ENCODE measurements at regions not wholly inside any gene's neighbourhood (a gene's known extent, or its start where the extent isn't known, plus 50 kb on each side); places are given as distances from the start of the nearest gene placed in this dataset.

- TF ChIP-seq ZBTB7A (tag by site-specific recombination; IDR thresholded peaks at IDR 0.05; ENCODE audit: low read depth) (no peak), ZNF510 (tag by site-specific recombination; IDR thresholded peaks at IDR 0.05; ENCODE audit: insufficient replicate concordance) (no peak), ZNF785 (tag by site-specific recombination; IDR thresholded peaks at IDR 0.05) (no peak), CTCF (tag by site-specific recombination; IDR thresholded peaks at IDR 0.05) (no peak), KLF9 (tag by site-specific recombination; IDR thresholded peaks at IDR 0.05; ENCODE audit: low read depth) (no peak), GLI4 (tag by site-specific recombination; IDR thresholded peaks at IDR 0.05) (no peak), PATZ1 (tag by site-specific recombination; IDR thresholded peaks at IDR 0.05) (no peak), ZNF561 (tag by site-specific recombination; IDR thresholded peaks at IDR 0.05; ENCODE audit: borderline replicate concordance) (no peak)
- TF ChIP-seq, protein P1, sequence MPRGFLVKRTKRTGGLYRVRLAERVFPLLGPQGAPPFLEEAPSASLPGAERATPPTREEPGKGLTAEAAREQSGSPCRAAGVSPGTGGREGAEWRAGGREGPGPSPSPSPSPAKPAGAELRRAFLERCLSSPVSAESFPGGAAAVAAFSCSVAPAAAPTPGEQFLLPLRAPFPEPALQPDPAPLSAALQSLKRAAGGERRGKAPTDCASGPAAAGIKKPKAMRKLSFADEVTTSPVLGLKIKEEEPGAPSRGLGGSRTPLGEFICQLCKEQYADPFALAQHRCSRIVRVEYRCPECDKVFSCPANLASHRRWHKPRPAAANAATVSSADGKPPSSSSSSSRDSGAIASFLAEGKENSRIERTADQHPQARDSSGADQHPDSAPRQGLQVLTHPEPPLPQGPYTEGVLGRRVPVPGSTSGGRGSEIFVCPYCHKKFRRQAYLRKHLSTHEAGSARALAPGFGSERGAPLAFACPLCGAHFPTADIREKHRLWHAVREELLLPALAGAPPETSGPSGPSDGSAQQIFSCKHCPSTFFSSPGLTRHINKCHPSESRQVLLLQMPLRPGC (tag by site-specific recombination; IDR thresholded peaks at IDR 0.05), result no peak
These were observed 96.9 kb upstream of the HABP2 start for GRCh38 chr10:113455947-113456346.

Measured in HEK293 (cell line).